GM12878 (cell line): ENCODE measurements at regions not wholly inside any gene's neighbourhood (a gene's known extent, or its start where the extent isn't known, plus 50 kb on each side); places are given as distances from the start of the nearest gene placed in this dataset.

Experiments
- ATAC-seq: fragments of 200-7000 bp; cut with Tn5 transposase; 3 replicates; pipeline ENCODE4 v1.9.1; 2020; ENCODE audit warnings: mild to moderate bottlenecking, moderate library complexity
- BruUV-seq: library from RNA; stranded (reverse); fragments of 400-500 nt; replicated peaks from 2 replicates; lab custom pipeline; 2021; lab: Mats Ljungman, UMichigan
- CTCF ChIA-PET: fragments of 300-600 bp; sonication (Branson Sonifier 250); formaldehyde crosslinking; extraction: SDS; loops from one replicate; lab custom pipeline; 2021; ENCODE audit warnings: inconsistent platforms; lab: Yijun Ruan, JAX
- POLR2A ChIA-PET: fragments of 350-600 bp; formaldehyde crosslinking; extraction: SDS; loops from one replicate; lab custom pipeline; 2021; ENCODE audit warnings: inconsistent platforms; lab: Charles Lee
- RAD21 ChIA-PET: fragments of 300-600 bp; sonication (Branson Sonifier 250); formaldehyde crosslinking; loops from one replicate; lab custom pipeline; 2023; ENCODE audit warnings: antibody characterized with exemption; ENCODE audit not compliant: unreplicated experiment; lab: Charles Lee
- SMC1A ChIA-PET: fragments of 300-600 bp; sonication (Branson Sonifier 250); formaldehyde crosslinking; loops from one replicate; lab custom pipeline; 2023; ENCODE audit not compliant: unreplicated experiment, uncharacterized antibody; lab: Charles Lee
- DNase-seq: peaks from one replicate; pipeline ENCODE4 v3.0.0-alpha.2; 2011; ENCODE audit warnings: low read depth, low spot score
- FAIRE-seq: peaks from 3 replicates; lab custom pipeline; 2011; peaks lifted over from hg19 to GRCh38; lab: Jason Lieb, UNC
- H2AFZ ChIP-seq: 2 replicates; pipeline ENCODE4 v1.6.0; 2011; ENCODE audit warnings: low read depth, low read length, control low read depth; ENCODE audit not compliant: control insufficient read depth
- H3K27ac ChIP-seq: 2 replicates; pipeline ENCODE4 v1.5.1; 2011; ENCODE audit warnings: control low read depth; ENCODE audit not compliant: control insufficient read depth, insufficient read depth
- H3K27me3 ChIP-seq, 2 experiments: replicated peaks in 1 of 2; 2 replicates each; pipeline versions ENCODE4 v1.6.0 to v1.6.1; 2011; ENCODE audit warnings: low read length in 1 of 2; ENCODE audit not compliant: control insufficient read depth in 2 of 2, insufficient read depth in 2 of 2
- H3K36me3 ChIP-seq, 2 experiments: 2 replicates each; pipeline ENCODE4 v1.5.1; 2011; ENCODE audit warnings: low read length in 1 of 2; ENCODE audit not compliant: control insufficient read depth in 2 of 2, insufficient read depth in 2 of 2
- H3K4me1 ChIP-seq: 2 replicates; pipeline ENCODE4 v1.6.1; 2011; ENCODE audit warnings: mild to moderate bottlenecking, low read length, moderate library complexity, mixed read lengths; ENCODE audit not compliant: control insufficient read depth, insufficient read depth
- H3K4me2 ChIP-seq: 2 replicates; pipeline ENCODE4 v1.6.0; 2011; ENCODE audit warnings: control low read depth; ENCODE audit not compliant: control insufficient read depth, insufficient read depth
- H3K4me3 ChIP-seq: fragments of 200-600 bp; sonication (generic); 2 replicates; pipeline ENCODE4 v1.5.1; 2016
- H3K79me2 ChIP-seq: 2 replicates; pipeline ENCODE4 v1.6.0; 2011; ENCODE audit warnings: low read length; ENCODE audit not compliant: control insufficient read depth, insufficient read depth
- H3K9ac ChIP-seq: 2 replicates; pipeline ENCODE4 v1.8.0; 2011; ENCODE audit warnings: low read length, control low read depth, mixed read lengths; ENCODE audit not compliant: control insufficient read depth, insufficient read depth
- H3K9me3 ChIP-seq: replicated peaks from 3 replicates; pipeline ENCODE4 v1.5.1; 2011; ENCODE audit warnings: mild to moderate bottlenecking, low read length; ENCODE audit not compliant: control insufficient read depth, insufficient read depth
- H4K20me1 ChIP-seq: 2 replicates; pipeline ENCODE4 v1.6.0; 2011; ENCODE audit not compliant: control insufficient read depth, insufficient read depth
- BRCA1 ChIP-seq: IDR thresholded peaks from 2 replicates; pipeline ENCODE4 v1.6.1; 2011; ENCODE audit warnings: low read depth, low read length, improper control_type of control experiment
- KLF5 ChIP-seq: fragments of 450-650 bp; IDR thresholded peaks from 2 replicates; pipeline ENCODE4 v1.6.1; 2014; ENCODE audit warnings: mild to moderate bottlenecking; ENCODE audit not compliant: partially characterized antibody
- NBN ChIP-seq: fragments of 450-650 bp; IDR thresholded peaks from 2 replicates; pipeline ENCODE4 v1.6.1; 2016
- PAX5 ChIP-seq: IDR thresholded peaks from 2 replicates; pipeline ENCODE4 v1.6.1; 2011; ENCODE audit warnings: low read depth, low read length, borderline replicate concordance
- WGBS: methylation state at CpG from one replicate; pipeline ENCODE4 v1.1.6; 2016; ENCODE audit warnings: low lambda C conversion rate; ENCODE audit not compliant: insufficient replicate concordance, insufficient coverage; ENCODE audit errors: missing lambda C conversion rate; 5-methylcytosine and 5-hydroxymethylcytosine counted together
- in situ Hi-C: fragments of 300-500 bp; cut with MboI; formaldehyde crosslinking; loops from 9 replicates; pipeline ENCODE4 v1.14.3; 2018; ENCODE audit warnings: mixed read lengths
- intact Hi-C: fragments of 100-400 bp; cut with micrococcal nuclease; formaldehyde crosslinking; loops from one replicate; pipeline ENCODE4 v1.14.2; 2022; ENCODE audit not compliant: unreplicated experiment
- TF ChIP-seq, protein P1 (sequence below): fragments of 450-650 bp; formaldehyde crosslinking; IDR thresholded peaks from 2 replicates; pipeline ENCODE4 v1.5.0; 2022; ENCODE audit warnings: mild to moderate bottlenecking, missing genetic modification characterization
- TF ChIP-seq, protein P2 (sequence below): fragments of 450-650 bp; IDR thresholded peaks from 2 replicates; pipeline ENCODE4 v1.6.1; 2017; ENCODE audit warnings: mild to moderate bottlenecking

DNA sequence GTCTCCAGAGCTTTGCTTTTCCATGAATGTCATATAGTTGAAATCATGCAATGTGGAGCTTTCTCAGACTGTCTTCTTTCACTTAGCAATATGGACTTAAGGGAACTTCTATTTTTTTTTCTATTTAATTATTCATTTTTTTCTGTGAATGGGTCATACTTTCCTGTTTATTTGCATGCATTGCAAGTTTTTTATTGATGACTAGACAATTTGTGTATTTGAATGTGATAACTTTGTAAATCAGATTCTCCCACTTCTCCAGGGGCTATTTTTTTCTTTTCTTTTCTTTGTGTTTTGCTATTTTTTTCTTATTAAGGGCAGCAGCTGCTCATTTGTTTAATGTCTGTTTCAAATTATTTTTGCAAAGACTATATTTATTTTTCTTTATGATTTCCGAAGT lies 1019.8 kb upstream of the ATXN7L3B start:
- Histone ChIP-seq H3K9me3 (no peaks in the 10 kb centered on the region), H3K4me3 (no peak overlapping the region), H3K27me3 (no peaks in the 10 kb centered on the region), H3K79me2 (no peaks in the 10 kb centered on the region), H3K36me3 (no peaks in the 10 kb centered on the region), H3K9ac (no peak overlapping the region), H3K27ac (no peak overlapping the region), H3K4me1 (no peaks in the 10 kb centered on the region), H4K20me1 (no peaks in the 10 kb centered on the region), H2AFZ (no peak overlapping the region), H3K4me2 (no peak overlapping the region)
- ChIA-PET POLR2A (no interaction called here), RAD21 (no interaction called here), CTCF (interaction anchor here (1.1 kb wide), 1 partner anchor 35 kb away, joined by 3 read pairs; no protein-coding TSS in a partner anchor), SMC1A (interaction anchor here (0.6 to 1.2 kb wide), 2 partner anchors 19 to 68 kb away, joined by 3 to 4 read pairs; no protein-coding TSS in a partner anchor)
- WGBS = 0% methylated on average over 1 of the region's 1 CpG
- no peak for FAIRE-seq
- no TSS peak for BruUV-seq
- no peak for ATAC-seq
- TF ChIP-seq PAX5 (no peak), KLF5 (no peak), BRCA1 (no peak), NBN (no peak)
- TF ChIP-seq, protein P1, sequence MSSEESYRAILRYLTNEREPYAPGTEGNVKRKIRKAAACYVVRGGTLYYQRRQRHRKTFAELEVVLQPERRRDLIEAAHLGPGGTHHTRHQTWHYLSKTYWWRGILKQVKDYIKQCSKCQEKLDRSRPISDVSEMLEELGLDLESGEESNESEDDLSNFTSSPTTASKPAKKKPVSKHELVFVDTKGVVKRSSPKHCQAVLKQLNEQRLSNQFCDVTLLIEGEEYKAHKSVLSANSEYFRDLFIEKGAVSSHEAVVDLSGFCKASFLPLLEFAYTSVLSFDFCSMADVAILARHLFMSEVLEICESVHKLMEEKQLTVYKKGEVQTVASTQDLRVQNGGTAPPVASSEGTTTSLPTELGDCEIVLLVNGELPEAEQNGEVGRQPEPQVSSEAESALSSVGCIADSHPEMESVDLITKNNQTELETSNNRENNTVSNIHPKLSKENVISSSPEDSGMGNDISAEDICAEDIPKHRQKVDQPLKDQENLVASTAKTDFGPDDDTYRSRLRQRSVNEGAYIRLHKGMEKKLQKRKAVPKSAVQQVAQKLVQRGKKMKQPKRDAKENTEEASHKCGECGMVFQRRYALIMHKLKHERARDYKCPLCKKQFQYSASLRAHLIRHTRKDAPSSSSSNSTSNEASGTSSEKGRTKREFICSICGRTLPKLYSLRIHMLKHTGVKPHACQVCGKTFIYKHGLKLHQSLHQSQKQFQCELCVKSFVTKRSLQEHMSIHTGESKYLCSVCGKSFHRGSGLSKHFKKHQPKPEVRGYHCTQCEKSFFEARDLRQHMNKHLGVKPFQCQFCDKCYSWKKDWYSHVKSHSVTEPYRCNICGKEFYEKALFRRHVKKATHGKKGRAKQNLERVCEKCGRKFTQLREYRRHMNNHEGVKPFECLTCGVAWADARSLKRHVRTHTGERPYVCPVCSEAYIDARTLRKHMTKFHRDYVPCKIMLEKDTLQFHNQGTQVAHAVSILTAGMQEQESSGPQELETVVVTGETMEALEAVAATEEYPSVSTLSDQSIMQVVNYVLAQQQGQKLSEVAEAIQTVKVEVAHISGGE (CRISPR knock-in tag) = no peak
- TF ChIP-seq, protein P2, sequence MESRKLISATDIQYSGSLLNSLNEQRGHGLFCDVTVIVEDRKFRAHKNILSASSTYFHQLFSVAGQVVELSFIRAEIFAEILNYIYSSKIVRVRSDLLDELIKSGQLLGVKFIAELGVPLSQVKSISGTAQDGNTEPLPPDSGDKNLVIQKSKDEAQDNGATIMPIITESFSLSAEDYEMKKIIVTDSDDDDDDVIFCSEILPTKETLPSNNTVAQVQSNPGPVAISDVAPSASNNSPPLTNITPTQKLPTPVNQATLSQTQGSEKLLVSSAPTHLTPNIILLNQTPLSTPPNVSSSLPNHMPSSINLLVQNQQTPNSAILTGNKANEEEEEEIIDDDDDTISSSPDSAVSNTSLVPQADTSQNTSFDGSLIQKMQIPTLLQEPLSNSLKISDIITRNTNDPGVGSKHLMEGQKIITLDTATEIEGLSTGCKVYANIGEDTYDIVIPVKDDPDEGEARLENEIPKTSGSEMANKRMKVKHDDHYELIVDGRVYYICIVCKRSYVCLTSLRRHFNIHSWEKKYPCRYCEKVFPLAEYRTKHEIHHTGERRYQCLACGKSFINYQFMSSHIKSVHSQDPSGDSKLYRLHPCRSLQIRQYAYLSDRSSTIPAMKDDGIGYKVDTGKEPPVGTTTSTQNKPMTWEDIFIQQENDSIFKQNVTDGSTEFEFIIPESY = no peak
- no peak for DNase-seq
- intact Hi-C loops (no loop called here), in situ Hi-C loops (no loop called here)
